ENCODE measurements at regions not wholly inside any gene's neighbourhood (a gene's known extent, or its start where the extent isn't known, plus 50 kb on each side); places are given as distances from the start of the nearest gene placed in this dataset.

- BruUV-seq (replicated peaks), result no TSS peak
- no peak for DNase-seq (ENCODE audit: low read depth, low spot score)
- intact Hi-C loops (cut with micrococcal nuclease), result no loop called here
- Histone ChIP-seq H3K9ac (ENCODE audit: low read length) (no peak overlapping the region), H3K4me2 (ENCODE audit: low read length) (no peak overlapping the region), H2AFZ (ENCODE audit: low read depth, low read length, poor library complexity, severe bottlenecking) (no peak overlapping the region), H3K9me2 (ENCODE audit: insufficient read depth) (no peaks in the 10 kb centered on the region), H3K9me3 (ENCODE audit: control insufficient read depth in 1 of 2, insufficient read depth in 1 of 2, low read depth in 1 of 2, low read length in 2 of 2) (no peaks in the 10 kb centered on the region), H3K4me1 (ENCODE audit: control insufficient read depth in 1 of 2, insufficient read depth in 2 of 2, low read length in 2 of 2) (no peaks in the 10 kb centered on the region), H3K79me2 (ENCODE audit: insufficient read depth, low read length) (no peaks in the 10 kb centered on the region), H3K4me3 (replicated peaks in 1 of 2; ENCODE audit: low read depth in 1 of 2, low read length in 2 of 2) (no peak overlapping the region), H3K36me3 (ENCODE audit: control insufficient read depth in 1 of 2, insufficient read depth in 2 of 2, low read length in 2 of 2) (no peaks in the 10 kb centered on the region), H3K27ac (ENCODE audit: low read depth, low read length) (no peak overlapping the region), H3K27me3 (ENCODE audit: insufficient read depth, low read length) (no peaks in the 10 kb centered on the region), H4K20me1 (ENCODE audit: insufficient read depth) (no peaks in the 10 kb centered on the region)
- TF ChIP-seq ZBTB33 (IDR thresholded peaks at IDR 0.05; ENCODE audit: extremely low read depth, insufficient replicate concordance, low read length) (no peak), CBX3 (IDR thresholded peaks at IDR 0.05; ENCODE audit: low read depth) (no peak), EGR1 (IDR thresholded peaks at IDR 0.05; ENCODE audit: low read depth) (no peak), TCF7L2 (IDR thresholded peaks at IDR 0.05; ENCODE audit: borderline replicate concordance, extremely low read depth, insufficient read depth, insufficient read length) (no peak)
- ATAC-seq, result no peak
- RAD21 ChIA-PET (ENCODE audit: low non-redundant PET in 1 of 2, low total read pairs in 2 of 2, uncharacterized antibody in 2 of 2, unreplicated experiment in 2 of 2), result no interaction called here
- POLR2A ChIA-PET, result no interaction called here
- CTCF ChIA-PET, result no interaction called here
These were observed 708.9 kb downstream of the RNF144A start for GRCh38 chr2:7626139-7626537.

- no TSS peak for BruUV-seq (replicated peaks)
- no peak for DNase-seq (ENCODE audit: low read depth, low spot score)
- H3K9me3 ChIP-seq (ENCODE audit: control insufficient read depth in 1 of 2, insufficient read depth in 1 of 2, low read depth in 1 of 2, low read length in 2 of 2), result no peaks in the 10 kb centered on the region
- no peak for TF ChIP-seq JUND (IDR thresholded peaks at IDR 0.05)
- no peak for TF ChIP-seq POLR2AphosphoS5 (IDR thresholded peaks at IDR 0.05; ENCODE audit: low read depth, low read length)
- TF ChIP-seq SP1 (IDR thresholded peaks at IDR 0.05; ENCODE audit: low read depth), result no peak
- TF ChIP-seq SRF (IDR thresholded peaks at IDR 0.05; ENCODE audit: low read depth), result no peak
- TF ChIP-seq ATF3 (IDR thresholded peaks at IDR 0.05), result no peak
- no peak for TF ChIP-seq ELF1 (IDR thresholded peaks at IDR 0.05; ENCODE audit: borderline replicate concordance, low read depth)
- TF ChIP-seq CBX3 (IDR thresholded peaks at IDR 0.05; ENCODE audit: low read depth), result no peak
- no peak overlapping the region for H3K27ac ChIP-seq (ENCODE audit: low read depth, low read length)
- no peak overlapping the region for H3K4me2 ChIP-seq (ENCODE audit: low read length)
- ChIA-PET POLR2A (no interaction called here), RAD21 (ENCODE audit: low non-redundant PET in 1 of 2, low total read pairs in 2 of 2, uncharacterized antibody in 2 of 2, unreplicated experiment in 2 of 2) (no interaction called here), CTCF (no interaction called here)
- no peak for ATAC-seq
- no peaks in the 10 kb centered on the region for H3K27me3 ChIP-seq (ENCODE audit: insufficient read depth, low read length)
- no peaks in the 10 kb centered on the region for H3K36me3 ChIP-seq (ENCODE audit: control insufficient read depth in 1 of 2, insufficient read depth in 2 of 2, low read length in 2 of 2)
- H3K4me1 ChIP-seq (ENCODE audit: control insufficient read depth in 1 of 2, insufficient read depth in 2 of 2, low read length in 2 of 2), result no peaks in the 10 kb centered on the region
- no peaks in the 10 kb centered on the region for H3K79me2 ChIP-seq (ENCODE audit: insufficient read depth, low read length)
- H3K4me3 ChIP-seq (replicated peaks in 1 of 2; ENCODE audit: low read depth in 1 of 2, low read length in 2 of 2), result no peak overlapping the region
- intact Hi-C loops (cut with micrococcal nuclease), result no loop called here
- no peaks in the 10 kb centered on the region for H4K20me1 ChIP-seq (ENCODE audit: insufficient read depth)
- no peak overlapping the region for H2AFZ ChIP-seq (ENCODE audit: low read depth, low read length, poor library complexity, severe bottlenecking)
- H3K9ac ChIP-seq (ENCODE audit: low read length), result no peak overlapping the region
- H3K9me2 ChIP-seq (ENCODE audit: insufficient read depth), result no peaks in the 10 kb centered on the region
These were observed 710.4 kb downstream of the RNF144A start for GRCh38 chr2:7627583-7627982.
